ENCODE measurements at regions not wholly inside any gene's neighbourhood (a gene's known extent, or its start where the extent isn't known, plus 50 kb on each side); places are given as distances from the start of the nearest gene placed in this dataset.
"Not testable (repeated sequence)": the region's sequence is repeated elsewhere in the genome, so short reads cannot be mapped to it uniquely, and the experiment has no call there.

DNA sequence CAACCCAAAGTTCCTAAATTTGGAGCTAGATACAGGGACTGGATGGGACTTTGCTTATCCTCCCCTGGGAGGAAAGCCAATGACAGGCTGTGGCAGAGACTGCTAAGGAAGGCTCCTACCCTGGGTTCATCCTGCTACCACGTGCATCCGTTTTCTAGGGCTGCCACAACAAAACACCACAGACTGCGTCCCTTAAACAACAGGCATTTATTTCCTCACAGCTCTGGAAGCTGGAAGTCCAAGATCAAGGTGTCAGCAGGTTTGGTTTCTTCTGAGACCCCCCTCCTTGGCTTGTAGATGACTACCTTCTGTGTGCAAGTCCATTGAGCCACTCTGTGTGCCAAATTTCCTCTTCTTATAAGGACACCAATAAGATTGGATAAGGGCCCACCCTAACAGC lies 263.9 kb downstream of the FAM43A start:
- TF ChIP-seq, protein P1, sequence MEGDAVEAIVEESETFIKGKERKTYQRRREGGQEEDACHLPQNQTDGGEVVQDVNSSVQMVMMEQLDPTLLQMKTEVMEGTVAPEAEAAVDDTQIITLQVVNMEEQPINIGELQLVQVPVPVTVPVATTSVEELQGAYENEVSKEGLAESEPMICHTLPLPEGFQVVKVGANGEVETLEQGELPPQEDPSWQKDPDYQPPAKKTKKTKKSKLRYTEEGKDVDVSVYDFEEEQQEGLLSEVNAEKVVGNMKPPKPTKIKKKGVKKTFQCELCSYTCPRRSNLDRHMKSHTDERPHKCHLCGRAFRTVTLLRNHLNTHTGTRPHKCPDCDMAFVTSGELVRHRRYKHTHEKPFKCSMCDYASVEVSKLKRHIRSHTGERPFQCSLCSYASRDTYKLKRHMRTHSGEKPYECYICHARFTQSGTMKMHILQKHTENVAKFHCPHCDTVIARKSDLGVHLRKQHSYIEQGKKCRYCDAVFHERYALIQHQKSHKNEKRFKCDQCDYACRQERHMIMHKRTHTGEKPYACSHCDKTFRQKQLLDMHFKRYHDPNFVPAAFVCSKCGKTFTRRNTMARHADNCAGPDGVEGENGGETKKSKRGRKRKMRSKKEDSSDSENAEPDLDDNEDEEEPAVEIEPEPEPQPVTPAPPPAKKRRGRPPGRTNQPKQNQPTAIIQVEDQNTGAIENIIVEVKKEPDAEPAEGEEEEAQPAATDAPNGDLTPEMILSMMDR (IDR thresholded peaks at IDR 0.05; ENCODE audit: extremely low read depth, missing control alignments), result no peak
- DNase-seq (ENCODE audit: low spot score), result no peak

GRCh38 chr3:194950906-194951628 lies 265.4 kb downstream of the FAM43A start:
- TF ChIP-seq, protein P1 (IDR thresholded peaks at IDR 0.05; ENCODE audit: extremely low read depth, missing control alignments), result no peak
- DNase-seq (ENCODE audit: low spot score), result no peak

- DNase-seq (ENCODE audit: low spot score), result not testable (repeated sequence)
Observed at GRCh38 chr3:194951629-194951920, 265.9 kb downstream of the FAM43A start.

DNA sequence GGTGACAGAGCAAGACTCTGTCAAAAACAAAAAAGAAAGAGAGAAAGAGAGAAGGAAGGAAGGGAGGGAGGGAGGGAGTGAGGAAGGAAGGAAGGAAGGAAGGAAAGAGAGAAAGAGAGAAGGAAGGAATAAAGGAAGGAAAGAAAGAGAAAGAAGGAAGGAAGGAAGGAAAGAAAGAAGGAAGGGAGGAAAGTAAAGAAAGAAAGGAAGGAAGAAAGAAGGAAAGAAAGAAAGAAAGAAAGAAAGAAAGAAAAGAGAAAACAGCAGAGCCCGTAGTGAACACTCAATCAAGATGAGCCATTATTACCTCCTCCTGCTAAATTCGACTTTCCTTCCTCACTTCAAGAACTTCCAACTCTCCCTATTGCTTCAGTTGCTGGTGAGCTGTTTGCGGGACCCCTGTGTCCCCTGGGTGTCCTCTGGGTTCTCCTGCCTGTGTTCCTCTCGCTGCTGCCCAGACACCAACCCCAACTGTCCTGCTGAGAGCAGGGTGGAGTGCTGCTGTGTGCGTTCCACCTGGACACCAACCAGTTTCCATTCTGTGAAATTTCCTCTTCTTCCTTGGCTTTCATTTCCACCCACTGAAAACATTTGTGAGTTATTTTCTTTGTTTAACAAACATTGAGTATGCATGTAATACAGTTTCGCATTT lies 266.4 kb downstream of the FAM43A start:
- no peak for DNase-seq (ENCODE audit: low spot score)
- TF ChIP-seq, protein P1 (IDR thresholded peaks at IDR 0.05; ENCODE audit: extremely low read depth, missing control alignments), result no peak

- TF ChIP-seq, protein P1 (IDR thresholded peaks at IDR 0.05; ENCODE audit: extremely low read depth, missing control alignments), result no peak
- DNase-seq (ENCODE audit: low spot score), result no peak
Observed at GRCh38 chr3:194952841-194953241, 267.2 kb downstream of the FAM43A start.

- TF ChIP-seq, protein P1 (IDR thresholded peaks at IDR 0.05; ENCODE audit: extremely low read depth, missing control alignments), result no peak
- DNase-seq (ENCODE audit: low spot score), result no peak
Observed at GRCh38 chr3:194953291-194953690, 267.6 kb downstream of the FAM43A start.

DNA sequence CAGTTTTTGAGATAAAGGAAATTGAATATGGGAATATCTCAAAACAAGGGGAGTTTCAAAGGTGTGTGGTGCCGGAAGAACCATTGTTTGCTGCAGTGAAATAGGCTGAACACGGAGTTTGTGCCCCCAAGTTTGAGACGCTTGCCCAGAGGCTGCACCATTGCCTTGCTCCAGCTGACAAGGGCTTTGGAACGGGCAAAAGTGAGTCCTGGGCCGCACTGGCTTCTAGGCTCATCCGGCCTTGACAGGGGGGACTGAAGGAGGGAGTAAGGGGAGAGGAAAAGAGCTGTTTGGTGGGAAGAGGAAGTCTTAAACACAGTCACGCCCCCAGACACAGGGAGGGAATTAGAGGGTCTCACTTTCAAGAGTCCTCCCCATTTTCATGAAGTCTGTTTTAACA lies 269.9 kb downstream of the FAM43A start:
- DNase-seq (ENCODE audit: low spot score), result no peak
- TF ChIP-seq, protein P1 (IDR thresholded peaks at IDR 0.05; ENCODE audit: extremely low read depth, missing control alignments), result no peak

All from GM20000 (cell line).